Stimulated activated effector memory CD8-positive, alpha-beta T cell treated with anti-CD3 and anti-CD28 coated beads, Interleukin-12 subunit alpha, Interleukin-12 subunit beta, amount 100 ng/mL, for 72 hours (primary cell): ENCODE measurements at regions not wholly inside any gene's neighbourhood (a gene's known extent, or its start where the extent isn't known, plus 50 kb on each side); places are given as distances from the start of the nearest gene placed in this dataset.

ENCODE experiments used
- ATAC-seq: fragments of 150-1000 bp; cut with Tn5 transposase; 2 replicates; pipeline ENCODE4 v1.10.0; 2021
- DNase-seq, 2 donors: peaks; one replicate each; pipeline ENCODE4 v3.0.0; 2021 to 2022; ENCODE audit warnings: low spot score in 2 of 2
- H3K27ac Mint-ChIP-seq: one replicate; pipeline ENCODE4 v1.8.0; 2022; ENCODE audit warnings: mild to moderate bottlenecking, mixed read lengths
- H3K36me3 Mint-ChIP-seq: one replicate; pipeline ENCODE4 v1.8.0; 2022; ENCODE audit warnings: mild to moderate bottlenecking, mixed read lengths
- H3K4me1 Mint-ChIP-seq: one replicate; pipeline ENCODE4 v1.8.0; 2022; ENCODE audit warnings: mixed read lengths
- H3K4me3 Mint-ChIP-seq: one replicate; pipeline ENCODE4 v1.8.0; 2022; ENCODE audit warnings: mild to moderate bottlenecking, mixed read lengths
- H3K9me3 Mint-ChIP-seq: one replicate; pipeline ENCODE4 v1.8.0; 2022; ENCODE audit warnings: mixed read lengths

DNA sequence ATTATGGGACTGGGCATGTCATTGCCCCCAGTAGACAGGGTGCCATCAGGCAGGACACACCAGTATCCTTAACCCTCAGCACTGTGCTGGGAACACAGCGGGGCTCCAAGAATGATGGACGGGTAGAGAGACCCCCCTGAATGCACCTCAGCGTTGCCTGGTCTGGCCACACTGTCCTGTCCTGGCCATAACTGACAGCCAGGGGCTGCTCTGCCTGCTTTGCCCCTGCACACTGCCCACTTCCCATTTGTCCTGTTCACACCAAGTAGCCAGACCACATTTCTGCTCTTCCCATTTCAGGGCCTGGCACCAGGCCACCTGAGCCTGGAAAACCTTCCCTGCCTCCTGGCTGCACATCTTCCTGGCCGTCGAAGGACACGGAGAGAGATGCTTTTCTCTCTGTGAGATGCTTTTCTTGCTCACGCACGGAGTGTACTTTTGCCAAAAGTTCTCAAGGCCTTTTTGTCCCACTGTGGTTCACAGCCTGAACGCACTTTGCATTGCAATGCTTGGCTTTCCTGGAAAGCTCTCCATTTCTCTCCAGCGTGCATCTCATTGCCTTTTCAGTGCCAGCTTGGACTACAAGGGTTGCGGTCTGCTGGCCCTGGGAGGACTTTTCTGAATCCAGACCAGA, 131.0 kb upstream of the EEPD1 start:
- DNase-seq: no peak
- H3K4me1 Mint-ChIP-seq: no peaks in the 10 kb centered on the region
- no peak overlapping the region for H3K27ac Mint-ChIP-seq
- ATAC-seq: peak; percentile 39
- no peak overlapping the region for H3K4me3 Mint-ChIP-seq
- no peaks in the 10 kb centered on the region for H3K9me3 Mint-ChIP-seq
- no peaks in the 10 kb centered on the region for H3K36me3 Mint-ChIP-seq

DNA sequence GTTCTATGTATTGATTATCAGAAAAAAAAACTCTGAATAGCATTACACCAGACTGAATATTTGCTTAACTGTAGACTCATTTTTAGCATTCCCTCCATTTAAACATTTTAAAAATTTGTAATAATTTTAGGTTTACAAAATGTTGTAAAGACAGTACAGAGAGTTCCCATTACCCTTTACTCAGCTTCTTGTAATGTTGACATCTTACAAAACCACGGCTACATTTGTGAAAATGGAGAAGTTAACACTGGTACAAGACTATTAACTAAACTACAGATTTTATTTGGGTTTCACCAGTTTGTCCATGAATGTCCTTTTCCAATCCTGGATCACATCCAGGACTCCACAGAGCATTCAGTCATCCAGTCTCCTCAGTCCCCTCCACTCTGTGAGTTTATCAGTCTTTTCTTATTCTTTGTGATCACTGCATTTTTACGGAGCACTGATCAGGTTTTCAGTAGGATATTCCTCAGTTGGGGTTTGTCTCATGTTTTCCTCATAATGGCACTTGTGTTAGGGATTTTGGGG, 130.0 kb upstream of the EEPD1 start:
- no peak overlapping the region for H3K4me3 Mint-ChIP-seq
- DNase-seq (no peak), ATAC-seq (no peak)
- no peaks in the 10 kb centered on the region for H3K36me3 Mint-ChIP-seq
- H3K27ac Mint-ChIP-seq: no peak overlapping the region
- no peaks in the 10 kb centered on the region for H3K4me1 Mint-ChIP-seq
- no peaks in the 10 kb centered on the region for H3K9me3 Mint-ChIP-seq

DNA sequence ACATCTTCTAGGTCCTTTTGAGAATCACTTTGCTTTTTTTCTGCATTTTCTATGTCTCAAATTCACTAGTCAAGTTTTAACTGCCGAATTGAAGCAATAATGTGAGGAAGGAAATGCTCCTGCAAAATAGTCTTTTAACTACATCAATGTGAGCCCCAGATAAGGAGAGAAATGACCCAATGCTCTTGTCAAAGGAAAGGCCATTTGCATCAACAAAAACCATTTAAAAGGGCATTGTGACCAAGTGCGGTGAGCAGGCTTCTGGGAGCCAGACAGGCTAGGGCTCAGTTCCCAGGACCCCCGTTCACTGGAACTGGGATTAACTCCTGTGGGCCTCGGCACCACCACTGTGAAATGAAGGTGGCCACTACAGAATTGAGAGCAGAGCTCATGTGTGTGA, 127.9 kb upstream of the EEPD1 start:
- no peak overlapping the region for H3K27ac Mint-ChIP-seq
- DNase-seq (no peak), ATAC-seq (no peak)
- H3K4me3 Mint-ChIP-seq: no peak overlapping the region
- no peaks in the 10 kb centered on the region for H3K4me1 Mint-ChIP-seq
- no peaks in the 10 kb centered on the region for H3K9me3 Mint-ChIP-seq
- no peaks in the 10 kb centered on the region for H3K36me3 Mint-ChIP-seq

DNA sequence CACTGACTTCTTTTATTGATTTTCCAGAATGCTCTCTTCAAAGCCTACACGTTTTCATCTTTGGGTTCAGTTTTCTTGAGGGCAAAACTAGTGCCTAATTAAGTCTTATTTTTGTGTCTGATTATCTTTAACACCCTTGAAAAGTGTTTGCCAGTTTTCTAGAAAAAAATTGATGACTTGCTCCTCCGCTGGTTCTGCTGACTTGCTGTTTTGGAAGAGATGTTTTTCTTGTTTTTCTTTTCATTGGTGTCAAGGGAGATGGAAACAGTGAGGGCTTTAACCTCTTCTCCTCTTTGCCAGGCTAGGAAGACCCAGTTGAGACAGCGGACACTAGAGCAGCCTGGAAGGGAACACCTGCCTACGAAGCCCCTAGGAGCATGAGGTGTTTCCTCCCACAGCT, 123.7 kb upstream of the EEPD1 start:
- Mint-ChIP-seq H3K36me3 (no peaks in the 10 kb centered on the region), H3K27ac (no peak overlapping the region), H3K4me1 (no peaks in the 10 kb centered on the region), H3K9me3 (no peaks in the 10 kb centered on the region), H3K4me3 (no peak overlapping the region)
- ATAC-seq (no peak), DNase-seq (no peak)

- Mint-ChIP-seq H3K9me3 (no peaks in the 10 kb centered on the region), H3K27ac (no peak overlapping the region), H3K4me1 (no peaks in the 10 kb centered on the region), H3K36me3 (no peaks in the 10 kb centered on the region), H3K4me3 (no peak overlapping the region)
- ATAC-seq (no peak), DNase-seq (no peak)
Measured at GRCh38 chr7:36029853-36030515, 123.1 kb upstream of the EEPD1 start.

GRCh38 chr7:36032361-36032818, 120.7 kb upstream of the EEPD1 start:
- Mint-ChIP-seq H3K36me3 (no peaks in the 10 kb centered on the region), H3K4me3 (no peak overlapping the region), H3K9me3 (no peaks in the 10 kb centered on the region), H3K27ac (no peak overlapping the region), H3K4me1 (no peaks in the 10 kb centered on the region)
- ATAC-seq: no peak
- no peak for DNase-seq

- no peaks in the 10 kb centered on the region for H3K9me3 Mint-ChIP-seq
- DNase-seq (no peak), ATAC-seq (peak; percentile 17)
- H3K4me3 Mint-ChIP-seq: no peak overlapping the region
- H3K36me3 Mint-ChIP-seq: no peaks in the 10 kb centered on the region
- no peaks in the 10 kb centered on the region for H3K4me1 Mint-ChIP-seq
- H3K27ac Mint-ChIP-seq: no peak overlapping the region
Measured at GRCh38 chr7:36034020-36034419, 119.0 kb upstream of the EEPD1 start.

- Mint-ChIP-seq H3K4me3 (no peak overlapping the region), H3K36me3 (no peaks in the 10 kb centered on the region), H3K4me1 (no peaks in the 10 kb centered on the region), H3K27ac (no peak overlapping the region), H3K9me3 (no peaks in the 10 kb centered on the region)
- DNase-seq (no peak), ATAC-seq (no peak)
Measured at GRCh38 chr7:36035186-36035585, 117.9 kb upstream of the EEPD1 start.

DNA sequence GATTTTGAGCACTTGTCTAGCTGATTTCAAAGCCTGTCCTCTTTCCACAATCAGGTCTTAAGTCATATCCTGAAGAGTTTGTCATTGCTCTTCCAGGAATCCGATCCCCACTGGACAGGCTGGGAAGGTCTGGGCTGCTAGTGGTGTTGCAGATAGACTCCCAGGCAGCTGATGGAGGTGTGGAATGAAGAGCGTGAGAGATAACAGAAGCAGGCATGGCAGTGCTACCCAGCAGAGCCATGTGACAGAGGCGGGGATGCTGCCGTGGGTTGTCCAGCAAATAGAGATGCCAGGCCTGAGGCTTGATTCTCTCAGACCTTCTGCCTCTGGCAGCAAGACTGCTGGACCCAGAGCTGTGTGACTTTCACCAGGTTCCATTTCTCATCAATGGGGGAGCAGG, 116.5 kb upstream of the EEPD1 start:
- Mint-ChIP-seq H3K4me1 (no peaks in the 10 kb centered on the region), H3K9me3 (no peaks in the 10 kb centered on the region), H3K27ac (no peak overlapping the region), H3K36me3 (no peaks in the 10 kb centered on the region), H3K4me3 (no peak overlapping the region)
- ATAC-seq: no peak
- no peak for DNase-seq

DNA sequence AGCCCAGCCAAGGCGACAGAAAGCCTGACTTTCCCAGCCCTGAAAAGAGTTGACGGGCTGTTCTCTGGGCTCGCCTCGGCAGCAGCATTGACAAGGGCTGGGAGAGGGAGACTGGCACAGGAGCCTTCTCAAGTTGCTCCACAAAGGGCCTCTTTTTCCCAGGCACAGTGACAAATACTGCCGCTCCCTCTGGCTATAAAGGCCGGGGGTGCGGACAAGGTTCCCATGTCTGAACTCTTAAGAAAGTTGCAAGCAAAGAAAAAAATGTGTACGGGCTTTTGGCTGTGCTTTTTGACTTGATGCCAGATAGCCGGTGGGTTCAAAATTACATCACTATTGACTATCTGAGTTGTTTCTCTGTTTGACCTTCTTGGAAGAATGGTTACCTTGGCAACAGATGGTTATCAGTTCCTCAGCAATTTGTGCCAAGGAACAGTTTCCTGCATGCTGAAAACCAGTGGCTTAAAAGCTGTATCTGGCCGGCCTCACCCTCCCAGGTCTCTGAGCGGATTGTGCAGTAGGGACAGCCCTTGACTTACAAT, 115.9 kb upstream of the EEPD1 start:
- Mint-ChIP-seq H3K36me3 (no peaks in the 10 kb centered on the region), H3K9me3 (no peaks in the 10 kb centered on the region), H3K4me3 (no peak overlapping the region), H3K27ac (no peak overlapping the region), H3K4me1 (no peaks in the 10 kb centered on the region)
- no peak for DNase-seq
- ATAC-seq: no peak

- no peaks in the 10 kb centered on the region for H3K4me1 Mint-ChIP-seq
- H3K4me3 Mint-ChIP-seq: no peak overlapping the region
- H3K36me3 Mint-ChIP-seq: no peaks in the 10 kb centered on the region
- ATAC-seq (no peak), DNase-seq (no peak)
- H3K9me3 Mint-ChIP-seq: no peaks in the 10 kb centered on the region
- H3K27ac Mint-ChIP-seq: no peak overlapping the region
Measured at GRCh38 chr7:36038063-36038721, 114.9 kb upstream of the EEPD1 start.

GRCh38 chr7:36039243-36039642, 113.8 kb upstream of the EEPD1 start:
- no peak for DNase-seq
- ATAC-seq: no peak
- Mint-ChIP-seq H3K36me3 (no peaks in the 10 kb centered on the region), H3K4me3 (no peak overlapping the region), H3K9me3 (no peaks in the 10 kb centered on the region), H3K27ac (no peak overlapping the region), H3K4me1 (no peaks in the 10 kb centered on the region)

- Mint-ChIP-seq H3K36me3 (no peaks in the 10 kb centered on the region), H3K4me3 (no peak overlapping the region), H3K9me3 (no peaks in the 10 kb centered on the region), H3K4me1 (no peaks in the 10 kb centered on the region), H3K27ac (no peak overlapping the region)
- ATAC-seq (no peak), DNase-seq (no peak)
Measured at GRCh38 chr7:36039671-36040070, 113.4 kb upstream of the EEPD1 start.

- H3K4me1 Mint-ChIP-seq: no peaks in the 10 kb centered on the region
- no peaks in the 10 kb centered on the region for H3K36me3 Mint-ChIP-seq
- DNase-seq (no peak), ATAC-seq (no peak)
- H3K4me3 Mint-ChIP-seq: no peak overlapping the region
- H3K27ac Mint-ChIP-seq: no peak overlapping the region
- no peaks in the 10 kb centered on the region for H3K9me3 Mint-ChIP-seq
Measured at GRCh38 chr7:36040679-36041078, 112.4 kb upstream of the EEPD1 start.

DNA sequence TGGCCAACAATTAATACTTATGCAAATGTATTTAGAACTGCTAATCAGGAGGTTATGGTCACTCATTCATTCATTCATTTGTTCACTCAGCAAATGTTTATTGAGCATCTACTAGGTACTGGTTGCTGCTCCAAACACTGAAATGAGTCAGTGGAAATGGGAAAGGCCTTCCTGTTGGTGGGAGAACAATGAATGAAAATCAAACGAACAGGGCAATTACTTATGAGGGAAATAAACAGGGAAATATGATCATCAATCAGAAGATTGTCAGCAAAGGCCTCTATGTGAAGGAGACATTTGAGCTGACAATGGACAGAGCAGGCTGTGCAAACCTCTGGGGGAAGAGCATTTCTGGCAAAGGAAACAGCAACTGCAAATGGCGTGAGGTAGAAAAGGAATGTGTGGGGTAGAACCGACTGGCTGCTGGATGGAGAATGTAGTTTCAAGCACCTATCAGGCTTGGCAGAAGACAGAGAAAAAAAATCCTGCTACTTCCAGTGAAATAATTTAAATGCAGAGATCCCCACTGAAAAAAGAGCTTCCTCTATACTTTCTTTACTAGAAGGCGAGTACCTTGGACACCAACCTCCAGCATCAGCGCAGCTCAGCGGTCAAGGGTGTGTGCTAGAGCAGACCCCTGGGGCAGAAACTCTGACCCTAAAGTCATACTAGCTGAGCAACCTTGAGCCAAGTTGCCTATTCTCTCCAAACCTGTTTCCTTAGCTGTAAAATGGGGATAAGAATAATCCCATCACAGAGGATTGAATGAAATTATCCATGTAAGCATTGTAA, 108.8 kb upstream of the EEPD1 start:
- no peak overlapping the region for H3K27ac Mint-ChIP-seq
- DNase-seq (no peak), ATAC-seq (no peak)
- H3K9me3 Mint-ChIP-seq: no peaks in the 10 kb centered on the region
- no peaks in the 10 kb centered on the region for H3K36me3 Mint-ChIP-seq
- no peak overlapping the region for H3K4me3 Mint-ChIP-seq
- H3K4me1 Mint-ChIP-seq: no peaks in the 10 kb centered on the region
